WERI-Rb-1 (cell line): ENCODE measurements at regions not wholly inside any gene's neighbourhood (a gene's known extent, or its start where the extent isn't known, plus 50 kb on each side); places are given as distances from the start of the nearest gene placed in this dataset.

ENCODE experiments used
- DNase-seq: peaks from one replicate; pipeline ENCODE4 v3.0.0-alpha.2; 2020
- H3K27ac ChIP-seq: fragments of 250-450 bp; sonication (Bioruptor Pico); 2 replicates; pipeline ENCODE4 v1.5.1; 2020; ENCODE audit warnings: mild to moderate bottlenecking, moderate library complexity
- H3K27me3 ChIP-seq: fragments of 250-450 bp; sonication (Bioruptor Pico); 2 replicates; pipeline ENCODE4 v1.5.1; 2021; ENCODE audit warnings: mild to moderate bottlenecking, low read depth, moderate library complexity; ENCODE audit not compliant: insufficient read depth, severe bottlenecking
- H3K36me3 ChIP-seq: fragments of 250-450 bp; sonication (Bioruptor Pico); 2 replicates; pipeline ENCODE4 v1.5.1; 2020; ENCODE audit warnings: mild to moderate bottlenecking, moderate library complexity
- H3K4me3 ChIP-seq: 2 replicates; pipeline ENCODE4 v1.5.1; 2011; ENCODE audit warnings: low read depth, mild to moderate bottlenecking, control low read depth, low read length
- H3K9me3 ChIP-seq: fragments of 250-450 bp; sonication (Bioruptor Pico); 2 replicates; pipeline ENCODE4 v1.5.1; 2021; ENCODE audit warnings: mild to moderate bottlenecking, moderate library complexity; ENCODE audit not compliant: severe bottlenecking
- TF ChIP-seq, protein P1 (sequence below): IDR thresholded peaks from 2 replicates; pipeline ENCODE4 v1.5.1; 2011; ENCODE audit warnings: low read depth, mild to moderate bottlenecking, control low read depth, inconsistent platforms, low read length

DNA sequence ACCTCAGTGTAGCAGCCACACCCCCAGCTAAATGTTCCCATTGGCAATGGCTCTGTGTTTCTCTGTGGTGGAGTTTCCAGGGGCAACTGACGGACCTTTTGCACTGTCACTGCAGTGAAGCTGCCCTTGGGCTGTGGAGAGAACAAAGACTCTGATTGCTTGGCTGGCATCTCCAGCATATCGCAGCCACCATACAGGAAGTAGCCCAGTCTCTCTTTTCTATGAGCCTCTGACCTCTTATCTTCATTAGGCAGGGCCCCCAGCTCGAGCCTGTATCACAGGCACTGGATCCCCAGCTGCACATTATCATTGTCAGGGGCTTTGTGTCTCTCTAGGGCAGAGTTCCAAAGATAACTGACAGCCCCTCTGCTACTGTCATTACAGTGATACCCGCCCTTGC lies 483.5 kb downstream of the ARAP2 start:
- Histone ChIP-seq H3K9me3 (no peaks in the 10 kb centered on the region), H3K27me3 (no peaks in the 10 kb centered on the region), H3K36me3 (no peaks in the 10 kb centered on the region), H3K4me3 (no peak overlapping the region), H3K27ac (no peak overlapping the region)
- DNase-seq, result no peak
- TF ChIP-seq, protein P1, sequence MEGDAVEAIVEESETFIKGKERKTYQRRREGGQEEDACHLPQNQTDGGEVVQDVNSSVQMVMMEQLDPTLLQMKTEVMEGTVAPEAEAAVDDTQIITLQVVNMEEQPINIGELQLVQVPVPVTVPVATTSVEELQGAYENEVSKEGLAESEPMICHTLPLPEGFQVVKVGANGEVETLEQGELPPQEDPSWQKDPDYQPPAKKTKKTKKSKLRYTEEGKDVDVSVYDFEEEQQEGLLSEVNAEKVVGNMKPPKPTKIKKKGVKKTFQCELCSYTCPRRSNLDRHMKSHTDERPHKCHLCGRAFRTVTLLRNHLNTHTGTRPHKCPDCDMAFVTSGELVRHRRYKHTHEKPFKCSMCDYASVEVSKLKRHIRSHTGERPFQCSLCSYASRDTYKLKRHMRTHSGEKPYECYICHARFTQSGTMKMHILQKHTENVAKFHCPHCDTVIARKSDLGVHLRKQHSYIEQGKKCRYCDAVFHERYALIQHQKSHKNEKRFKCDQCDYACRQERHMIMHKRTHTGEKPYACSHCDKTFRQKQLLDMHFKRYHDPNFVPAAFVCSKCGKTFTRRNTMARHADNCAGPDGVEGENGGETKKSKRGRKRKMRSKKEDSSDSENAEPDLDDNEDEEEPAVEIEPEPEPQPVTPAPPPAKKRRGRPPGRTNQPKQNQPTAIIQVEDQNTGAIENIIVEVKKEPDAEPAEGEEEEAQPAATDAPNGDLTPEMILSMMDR, result no peak

GRCh38 chr4:35771571-35771970 lies 472.7 kb downstream of the ARAP2 start:
- H3K27me3 ChIP-seq, result no peaks in the 10 kb centered on the region
- no peaks in the 10 kb centered on the region for H3K36me3 ChIP-seq
- H3K4me3 ChIP-seq, result no peak overlapping the region
- H3K27ac ChIP-seq, result no peak overlapping the region
- H3K9me3 ChIP-seq, result no peaks in the 10 kb centered on the region
- TF ChIP-seq, protein P1, result no peak
- DNase-seq, result no peak

GRCh38 chr4:35772291-35772690 lies 472.0 kb downstream of the ARAP2 start:
- no peak overlapping the region for H3K27ac ChIP-seq
- no peaks in the 10 kb centered on the region for H3K27me3 ChIP-seq
- H3K4me3 ChIP-seq, result no peak overlapping the region
- TF ChIP-seq, protein P1, result no peak
- H3K36me3 ChIP-seq, result no peaks in the 10 kb centered on the region
- no peaks in the 10 kb centered on the region for H3K9me3 ChIP-seq
- no peak for DNase-seq

- Histone ChIP-seq H3K4me3 (no peak overlapping the region), H3K9me3 (no peaks in the 10 kb centered on the region), H3K27ac (no peak overlapping the region), H3K36me3 (no peaks in the 10 kb centered on the region), H3K27me3 (no peaks in the 10 kb centered on the region)
- TF ChIP-seq, protein P1, result no peak
- no peak for DNase-seq
These were observed 454.3 kb downstream of the ARAP2 start for GRCh38 chr4:35789899-35790574.

GRCh38 chr4:35793045-35793722 lies 451.1 kb downstream of the ARAP2 start:
- Histone ChIP-seq H3K4me3 (no peak overlapping the region), H3K9me3 (no peaks in the 10 kb centered on the region), H3K27me3 (no peaks in the 10 kb centered on the region), H3K27ac (no peak overlapping the region), H3K36me3 (no peaks in the 10 kb centered on the region)
- TF ChIP-seq, protein P1, result no peak
- DNase-seq, result no peak

GRCh38 chr4:35793766-35794165 lies 450.5 kb downstream of the ARAP2 start:
- Histone ChIP-seq H3K4me3 (no peak overlapping the region), H3K36me3 (no peaks in the 10 kb centered on the region), H3K9me3 (no peaks in the 10 kb centered on the region), H3K27ac (no peak overlapping the region), H3K27me3 (no peaks in the 10 kb centered on the region)
- TF ChIP-seq, protein P1, result no peak
- DNase-seq, result no peak
